WTC11 (cell line): ENCODE measurements at regions not wholly inside any gene's neighbourhood (a gene's known extent, or its start where the extent isn't known, plus 50 kb on each side); places are given as distances from the start of the nearest gene placed in this dataset.

Source experiments
- ATAC-seq: fragments of 200-7000 bp; cut with Tn5 transposase; 2 replicates; pipeline ENCODE4 v1.10.0; 2021; ENCODE audit warnings: mild to moderate bottlenecking, moderate library complexity
- CTCF ChIA-PET: fragments of 300-600 bp; sonication (Branson Sonifier 250); formaldehyde crosslinking; loops from one replicate; lab custom pipeline; 2021; ENCODE audit warnings: antibody characterized with exemption; lab: Charles Lee
- POLR2A ChIA-PET: fragments of 350-600 bp; sonication (Branson Sonifier 250); formaldehyde crosslinking; loops from one replicate; lab custom pipeline; 2021; ENCODE audit warnings: antibody characterized with exemption; lab: Charles Lee
- DNase-seq: peaks from one replicate; pipeline ENCODE4 v3.0.0; 2021; ENCODE audit warnings: low spot score
- H3K27ac Mint-ChIP-seq: 2 replicates; pipeline ENCODE4 v1.8.0; 2021; ENCODE audit warnings: mixed read lengths
- H3K27me3 Mint-ChIP-seq: 2 replicates; pipeline ENCODE4 v1.8.0; 2021; ENCODE audit warnings: low read depth, mild to moderate bottlenecking, moderate library complexity, mixed read lengths
- H3K36me3 Mint-ChIP-seq: 2 replicates; pipeline ENCODE4 v1.8.0; 2021; ENCODE audit warnings: mixed read lengths
- H3K4me1 Mint-ChIP-seq: 2 replicates; pipeline ENCODE4 v1.8.0; 2022; ENCODE audit warnings: mixed read lengths
- H3K4me3 Mint-ChIP-seq: 2 replicates; pipeline ENCODE4 v1.8.0; 2021; ENCODE audit warnings: mild to moderate bottlenecking, moderate library complexity, mixed read lengths
- H3K9me3 Mint-ChIP-seq: 2 replicates; pipeline ENCODE4 v1.8.0; 2021; ENCODE audit warnings: mixed read lengths
- AR ChIP-seq: fragments of 250-450 bp; sonication (Bioruptor Pico); IDR thresholded peaks from 2 replicates; pipeline ENCODE4 v1.9.0; 2021; ENCODE audit warnings: mild to moderate bottlenecking
- ATF3 ChIP-seq: sonication (generic); formaldehyde crosslinking; conservative IDR thresholded peaks from 2 replicates; pipeline ENCODE4 v1.8.1; 2022; ENCODE audit warnings: mild to moderate bottlenecking, missing genetic modification reagents
- E2F4 ChIP-seq: sonication (generic); formaldehyde crosslinking; IDR thresholded peaks from 2 replicates; pipeline ENCODE4 v1.8.1; 2022; ENCODE audit warnings: low read depth, mild to moderate bottlenecking, moderate library complexity, missing genetic modification reagents, borderline replicate concordance
- EMX1 ChIP-seq: fragments of 250-450 bp; sonication (Bioruptor Pico); IDR thresholded peaks from 2 replicates; pipeline ENCODE4 v1.8.0; 2021; ENCODE audit warnings: mild to moderate bottlenecking
- ETV6 ChIP-seq: sonication (generic); formaldehyde crosslinking; IDR thresholded peaks from 2 replicates; pipeline ENCODE4 v1.8.1; 2022; ENCODE audit warnings: mild to moderate bottlenecking, missing genetic modification reagents
- FOXK1 ChIP-seq: sonication (generic); formaldehyde crosslinking; IDR thresholded peaks from 2 replicates; pipeline ENCODE4 v1.8.0; 2022; ENCODE audit warnings: mild to moderate bottlenecking, moderate library complexity, missing genetic modification reagents
- IRF2 ChIP-seq: sonication (generic); formaldehyde crosslinking; IDR thresholded peaks from 2 replicates; pipeline ENCODE4 v1.8.0; 2022; ENCODE audit warnings: low read depth, missing genetic modification reagents, borderline replicate concordance
- JUN ChIP-seq: sonication (generic); formaldehyde crosslinking; IDR thresholded peaks from 2 replicates; pipeline ENCODE4 v1.8.0; 2023; ENCODE audit warnings: mild to moderate bottlenecking, missing genetic modification reagents
- MLX ChIP-seq: sonication (generic); formaldehyde crosslinking; IDR thresholded peaks from 2 replicates; pipeline ENCODE4 v1.8.1; 2023; ENCODE audit warnings: mild to moderate bottlenecking, missing genetic modification reagents, moderate library complexity
- NFATC4 ChIP-seq: fragments of 250-450 bp; sonication (Bioruptor Pico); IDR thresholded peaks from 2 replicates; pipeline ENCODE4 v1.9.0; 2021; ENCODE audit warnings: mild to moderate bottlenecking
- PREB ChIP-seq: sonication (generic); formaldehyde crosslinking; IDR thresholded peaks from 2 replicates; pipeline ENCODE4 v1.8.1; 2022; ENCODE audit warnings: mild to moderate bottlenecking, missing genetic modification reagents, moderate library complexity, borderline replicate concordance
- TEAD1 ChIP-seq: sonication (generic); formaldehyde crosslinking; IDR thresholded peaks from 2 replicates; pipeline ENCODE4 v1.8.0; 2022; ENCODE audit warnings: mild to moderate bottlenecking, missing genetic modification reagents
- TP53 ChIP-seq: sonication (generic); formaldehyde crosslinking; IDR thresholded peaks from 2 replicates; pipeline ENCODE4 v1.8.1; 2023; ENCODE audit warnings: mild to moderate bottlenecking, missing genetic modification reagents
- USF2 ChIP-seq: sonication (generic); formaldehyde crosslinking; IDR thresholded peaks from 2 replicates; pipeline ENCODE4 v1.8.1; 2023; ENCODE audit warnings: mild to moderate bottlenecking, missing genetic modification reagents, moderate library complexity
- ZBTB43 ChIP-seq: sonication (generic); formaldehyde crosslinking; IDR thresholded peaks from 2 replicates; pipeline ENCODE4 v1.8.1; 2023; ENCODE audit warnings: mild to moderate bottlenecking, missing genetic modification reagents
- ZNF232 ChIP-seq: sonication (generic); formaldehyde crosslinking; IDR thresholded peaks from 2 replicates; pipeline ENCODE4 v1.8.0; 2022; ENCODE audit warnings: mild to moderate bottlenecking, missing genetic modification reagents
- ZNF396 ChIP-seq: fragments of 250-450 bp; sonication (Bioruptor Pico); IDR thresholded peaks from 2 replicates; pipeline ENCODE4 v1.8.0; 2021; ENCODE audit warnings: mild to moderate bottlenecking, moderate library complexity, borderline replicate concordance

GRCh38 chr16:86322283-86322682, 188.0 kb upstream of the FOXF1 start (continued):
- TF ChIP-seq ZBTB43 (CRISPR knock-in tag) (no peak), TEAD1 (no peak), ATF3 (no peak), MLX (CRISPR knock-in tag) (no peak)

- CTCF ChIA-PET = interaction anchor here (1.0 to 2.2 kb wide), 3 partner anchors 13 to 70 kb away, joined by 4 to 6 read pairs (median 4); no protein-coding TSS in a partner anchor
- Mint-ChIP-seq H3K27ac (no peak overlapping the region), H3K9me3 (peaks cover 8% of the 10 kb centered on the region), H3K4me3 (no peak overlapping the region), H3K36me3 (peaks cover 6% of the 10 kb centered on the region; the same call in 1 of the 2 replicates), H3K27me3 (peaks cover 4% of the 10 kb centered on the region), H3K4me1 (no peaks in the 10 kb centered on the region)
- no peak for TF ChIP-seq NFATC4 (CRISPR knock-in tag)
- no peak for ATAC-seq
- POLR2A ChIA-PET = no interaction called here
- DNase-seq = no peak
These were observed 187.5 kb upstream of the FOXF1 start for GRCh38 chr16:86322806-86323205.

- ChIA-PET POLR2A (no interaction called here), CTCF (interaction anchor here (1.3 kb wide), 1 partner anchor 72 kb away, joined by 3 read pairs; no protein-coding TSS in a partner anchor)
- TF ChIP-seq ZNF396 (CRISPR knock-in tag) (no peak), ZNF232 (no peak), E2F4 (CRISPR knock-in tag) (no peak), AR (CRISPR knock-in tag) (no peak)
- Mint-ChIP-seq H3K9me3 (peaks cover 8% of the 10 kb centered on the region), H3K36me3 (peaks cover 6% of the 10 kb centered on the region; the same call in 1 of the 2 replicates), H3K4me3 (no peak overlapping the region), H3K4me1 (no peaks in the 10 kb centered on the region), H3K27ac (no peak overlapping the region), H3K27me3 (peaks cover 4% of the 10 kb centered on the region)
- DNase-seq = no peak
- ATAC-seq = no peak
These were observed 186.0 kb upstream of the FOXF1 start for GRCh38 chr16:86324320-86324719.

- Mint-ChIP-seq H3K4me3 (no peak overlapping the region), H3K36me3 (peaks cover 6% of the 10 kb centered on the region; the same call in 1 of the 2 replicates), H3K9me3 (peaks cover 8% of the 10 kb centered on the region), H3K4me1 (no peaks in the 10 kb centered on the region), H3K27ac (no peak overlapping the region), H3K27me3 (peaks cover 4% of the 10 kb centered on the region)
- CTCF ChIA-PET = no interaction called here
- DNase-seq (no peak), ATAC-seq (no peak)
- POLR2A ChIA-PET = interaction anchor here (0.6 kb wide), 1 partner anchor 866 kb away, joined by 4 read pairs; no protein-coding TSS in a partner anchor
- TF ChIP-seq E2F4 (CRISPR knock-in tag) (no peak), EMX1 (CRISPR knock-in tag) (no peak), ZNF232 (no peak), JUN (CRISPR knock-in tag) (no peak), FOXK1 (CRISPR knock-in tag) (no peak), IRF2 (CRISPR knock-in tag) (no peak), PREB (CRISPR knock-in tag) (no peak), TP53 (CRISPR knock-in tag) (no peak), ETV6 (CRISPR knock-in tag) (no peak), USF2 (no peak)
These were observed 185.0 kb upstream of the FOXF1 start for GRCh38 chr16:86325360-86325759.
